ENCODE measurements at regions not wholly inside any gene's neighbourhood (a gene's known extent, or its start where the extent isn't known, plus 50 kb on each side); places are given as distances from the start of the nearest gene placed in this dataset.

DNA sequence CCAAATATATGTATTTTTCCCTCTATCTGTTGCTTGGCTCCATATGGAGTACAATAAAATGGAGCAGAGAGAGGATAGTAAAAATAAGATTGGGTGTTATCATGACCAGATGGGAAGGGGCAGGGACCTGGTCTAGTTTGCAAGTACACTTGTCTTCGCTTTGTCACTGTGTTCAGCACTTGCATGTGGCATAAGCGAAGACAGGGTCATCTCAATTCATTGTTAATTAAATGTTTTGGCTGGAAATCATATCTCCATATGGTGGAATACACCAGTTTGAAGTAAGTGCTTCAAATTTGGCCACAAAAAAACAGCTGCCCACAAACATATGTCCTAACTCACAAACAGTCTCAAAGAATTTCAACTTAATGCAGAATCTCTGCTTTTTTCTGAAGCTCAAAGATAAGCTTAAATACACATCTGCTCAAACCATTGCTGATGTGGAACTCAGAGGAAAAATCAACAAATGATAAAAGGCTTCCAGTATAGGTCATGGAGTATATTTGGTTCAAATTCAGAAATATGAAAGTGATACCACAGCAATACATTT is 865.4 kb downstream of the TLE4 start:
- TF ChIP-seq, protein P1, sequence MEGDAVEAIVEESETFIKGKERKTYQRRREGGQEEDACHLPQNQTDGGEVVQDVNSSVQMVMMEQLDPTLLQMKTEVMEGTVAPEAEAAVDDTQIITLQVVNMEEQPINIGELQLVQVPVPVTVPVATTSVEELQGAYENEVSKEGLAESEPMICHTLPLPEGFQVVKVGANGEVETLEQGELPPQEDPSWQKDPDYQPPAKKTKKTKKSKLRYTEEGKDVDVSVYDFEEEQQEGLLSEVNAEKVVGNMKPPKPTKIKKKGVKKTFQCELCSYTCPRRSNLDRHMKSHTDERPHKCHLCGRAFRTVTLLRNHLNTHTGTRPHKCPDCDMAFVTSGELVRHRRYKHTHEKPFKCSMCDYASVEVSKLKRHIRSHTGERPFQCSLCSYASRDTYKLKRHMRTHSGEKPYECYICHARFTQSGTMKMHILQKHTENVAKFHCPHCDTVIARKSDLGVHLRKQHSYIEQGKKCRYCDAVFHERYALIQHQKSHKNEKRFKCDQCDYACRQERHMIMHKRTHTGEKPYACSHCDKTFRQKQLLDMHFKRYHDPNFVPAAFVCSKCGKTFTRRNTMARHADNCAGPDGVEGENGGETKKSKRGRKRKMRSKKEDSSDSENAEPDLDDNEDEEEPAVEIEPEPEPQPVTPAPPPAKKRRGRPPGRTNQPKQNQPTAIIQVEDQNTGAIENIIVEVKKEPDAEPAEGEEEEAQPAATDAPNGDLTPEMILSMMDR (IDR thresholded peaks at IDR 0.05; ENCODE audit: insufficient read depth, low read depth, low read length, missing control alignments) = no peak
- no peak overlapping the region for H3K4me3 ChIP-seq (ENCODE audit: low read length)
- no peak for DNase-seq (ENCODE audit: low read depth)

DNA sequence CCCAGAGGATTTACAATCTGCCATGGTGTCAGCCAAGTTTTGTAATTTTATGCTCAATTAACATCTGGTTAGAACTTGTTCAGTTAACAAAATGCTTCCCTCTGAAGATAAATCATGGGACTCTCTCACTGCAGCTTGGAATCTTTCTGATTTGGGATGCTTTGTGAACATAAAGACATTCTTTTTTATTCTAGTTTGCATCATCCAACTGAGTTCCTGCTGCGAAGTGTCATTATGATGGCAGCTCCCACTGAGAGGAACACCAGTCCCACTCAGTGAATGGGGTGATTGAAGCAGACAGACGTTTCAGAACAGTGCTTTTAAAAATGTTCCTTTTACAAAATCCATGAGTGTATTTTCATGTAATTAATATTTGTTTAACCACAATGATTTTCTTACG is 863.8 kb downstream of the TLE4 start:
- TF ChIP-seq, protein P1 (IDR thresholded peaks at IDR 0.05; ENCODE audit: insufficient read depth, low read depth, low read length, missing control alignments) = no peak
- DNase-seq (ENCODE audit: low read depth) = no peak
- no peak overlapping the region for H3K4me3 ChIP-seq (ENCODE audit: low read length)

DNA sequence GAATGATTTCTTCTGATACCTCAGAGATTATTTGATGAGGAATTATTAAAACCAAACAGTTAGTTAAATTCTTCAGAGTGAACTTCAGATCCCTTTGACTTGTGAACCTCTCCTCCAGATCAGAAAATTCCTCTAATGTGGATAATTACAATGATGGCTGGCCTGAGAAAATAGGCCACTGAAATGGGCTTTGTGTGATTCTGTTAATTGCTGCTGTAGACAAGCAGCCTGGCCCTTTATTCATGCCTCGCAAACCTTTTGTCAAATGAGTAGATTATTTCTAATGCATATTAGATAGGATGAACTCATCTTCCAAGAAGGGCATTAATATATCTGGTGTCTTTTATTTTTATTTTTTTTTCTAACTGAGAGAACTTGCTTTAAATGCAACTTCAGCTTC is 855.2 kb downstream of the TLE4 start:
- TF ChIP-seq, protein P1 (IDR thresholded peaks at IDR 0.05; ENCODE audit: insufficient read depth, low read depth, low read length, missing control alignments) = no peak
- no peak overlapping the region for H3K4me3 ChIP-seq (ENCODE audit: low read length)
- DNase-seq (ENCODE audit: low read depth) = no peak

DNA sequence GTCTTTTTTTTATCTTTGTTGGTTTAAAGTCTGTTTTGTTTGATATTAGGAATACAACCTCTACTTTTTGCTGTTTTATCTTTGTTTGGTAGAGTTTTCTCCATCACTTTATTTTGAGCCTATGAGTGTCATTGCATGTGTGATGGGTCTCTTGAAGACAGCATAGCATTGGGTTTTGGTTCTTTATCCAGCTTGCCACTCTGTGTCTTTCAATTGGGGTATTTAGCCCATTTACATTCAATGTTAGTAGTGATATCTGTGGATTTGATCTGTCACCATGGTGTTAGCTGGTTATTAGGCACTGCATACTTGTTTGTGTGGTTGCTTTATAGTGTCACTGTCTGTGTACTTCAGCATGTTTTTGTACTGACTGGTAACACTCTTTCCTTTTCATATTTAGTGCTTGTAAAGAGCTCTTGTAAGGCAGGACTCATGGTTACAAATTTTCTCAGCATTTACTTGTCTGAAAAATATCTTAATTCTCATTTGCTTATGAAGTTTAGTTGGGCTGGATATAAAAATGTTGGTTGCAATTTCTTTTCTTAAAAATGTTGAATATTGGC is 845.5 kb downstream of the TLE4 start:
- DNase-seq (ENCODE audit: low read depth) = no peak
- TF ChIP-seq, protein P1 (IDR thresholded peaks at IDR 0.05; ENCODE audit: insufficient read depth, low read depth, low read length, missing control alignments) = no peak
- H3K4me3 ChIP-seq (ENCODE audit: low read length) = no peak overlapping the region

DNA sequence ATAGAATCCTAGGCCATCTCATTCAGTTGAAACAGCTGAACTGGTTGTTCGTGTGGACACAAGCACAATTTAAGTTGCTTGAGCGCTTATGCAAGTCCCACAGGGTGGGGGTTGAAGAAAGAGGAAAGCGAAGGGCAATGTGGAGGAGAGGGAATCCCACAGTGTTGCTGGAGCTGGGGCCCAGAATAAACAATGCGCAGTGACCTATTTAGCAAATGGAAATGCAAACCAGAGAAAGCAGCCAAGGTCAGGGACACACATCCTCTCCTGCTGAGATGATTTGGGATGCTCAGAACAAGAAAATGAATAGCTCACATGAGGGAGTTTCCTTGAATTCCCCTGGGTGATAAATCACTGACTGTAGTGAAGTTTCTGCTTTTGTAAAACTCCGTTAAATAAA is 838.3 kb downstream of the TLE4 start:
- no peak for DNase-seq (ENCODE audit: low read depth)
- no peak overlapping the region for H3K4me3 ChIP-seq (ENCODE audit: low read length)
- TF ChIP-seq, protein P1 (IDR thresholded peaks at IDR 0.05; ENCODE audit: insufficient read depth, low read depth, low read length, missing control alignments) = no peak

DNA sequence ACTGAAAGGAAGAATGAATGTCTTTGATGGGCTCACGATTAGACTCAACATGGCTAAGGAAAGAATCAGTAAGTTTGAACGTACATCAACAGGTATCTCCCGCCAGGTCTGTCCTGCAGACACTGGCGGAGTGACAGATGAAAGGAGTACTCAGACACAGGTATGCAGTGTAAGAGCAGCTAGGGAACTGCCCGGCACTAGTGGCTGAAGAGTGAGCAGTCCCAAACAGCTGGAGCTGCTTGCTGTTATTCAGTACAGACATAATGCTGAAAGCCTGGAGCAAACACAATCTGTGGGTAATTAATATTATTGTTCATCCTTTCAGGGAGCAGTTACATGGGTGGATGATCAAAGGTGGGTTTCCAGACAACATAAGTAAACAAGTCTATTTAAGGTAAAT is 835.5 kb downstream of the TLE4 start:
- TF ChIP-seq, protein P1 (IDR thresholded peaks at IDR 0.05; ENCODE audit: insufficient read depth, low read depth, low read length, missing control alignments) = no peak
- no peak overlapping the region for H3K4me3 ChIP-seq (ENCODE audit: low read length)
- DNase-seq (ENCODE audit: low read depth) = no peak

DNA sequence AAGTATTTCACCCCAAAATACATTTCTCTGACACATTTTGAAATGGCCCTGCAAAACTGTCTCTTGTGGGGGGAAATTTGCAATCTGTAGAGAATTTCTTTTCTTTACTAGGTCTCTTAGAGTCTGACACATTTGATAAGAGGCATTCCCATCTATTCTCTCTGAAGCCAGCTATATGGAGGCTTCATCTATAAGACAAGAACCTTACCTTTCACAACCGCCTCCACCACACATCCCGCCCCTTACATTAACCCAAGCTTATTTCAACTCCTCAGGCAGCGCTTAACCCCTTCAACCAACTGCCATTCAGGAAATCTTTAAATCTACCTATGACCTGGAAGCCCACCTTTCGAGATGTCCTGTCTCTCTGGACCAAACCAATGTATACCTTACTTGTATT is 829.5 kb downstream of the TLE4 start:
- TF ChIP-seq, protein P1 (IDR thresholded peaks at IDR 0.05; ENCODE audit: insufficient read depth, low read depth, low read length, missing control alignments) = no peak
- DNase-seq (ENCODE audit: low read depth) = no peak
- H3K4me3 ChIP-seq (ENCODE audit: low read length) = no peak overlapping the region
